ENCODE measurements at regions not wholly inside any gene's neighbourhood (a gene's known extent, or its start where the extent isn't known, plus 50 kb on each side); places are given as distances from the start of the nearest gene placed in this dataset.

- POLR2A ChIA-PET (ENCODE audit: partially characterized antibody): no interaction called here
- no peak overlapping the region for H3K9ac ChIP-seq (replicated peaks in 1 of 4; ENCODE audit: extremely low read depth in 1 of 4, low read depth in 3 of 4, low read length in 3 of 4)
- no peak overlapping the region for H2BK120ac ChIP-seq (replicated peaks; ENCODE audit: low read depth, low read length)
- H3K4me2 ChIP-seq (ENCODE audit: insufficient read depth in 1 of 2, low read depth in 2 of 2, low read length in 2 of 2): no peak overlapping the region
- no peaks in the 10 kb centered on the region for H3K23me2 ChIP-seq (ENCODE audit: low read depth, low read length)
- H3K27ac ChIP-seq (ENCODE audit: low read depth, low read length): no peak overlapping the region
- no peak overlapping the region for H2BK20ac ChIP-seq (ENCODE audit: low read length)
- no peak for DNase-seq (ENCODE audit: low read depth in 1 of 2, low spot score in 2 of 2)
- H2AFZ ChIP-seq (ENCODE audit: low read length): no peak overlapping the region
- H3K4ac ChIP-seq (replicated peaks; ENCODE audit: insufficient read length, low read depth, low read length): no peak overlapping the region
- H2BK5ac ChIP-seq (ENCODE audit: low read depth, low read length): no peak overlapping the region
- H2BK12ac ChIP-seq (ENCODE audit: low read depth, low read length): no peak overlapping the region
- no peaks in the 10 kb centered on the region for H3K79me2 ChIP-seq (ENCODE audit: control insufficient read depth in 1 of 2, insufficient read depth in 2 of 2, low read length in 2 of 2)
- CTCF ChIA-PET (ENCODE audit: partially characterized antibody): no interaction called here
- 85 to 100% methylated on average over 2 to 3 of the region's 3 CpGs for WGBS, 2 experiments (ENCODE audit: extremely low coverage in 1 of 2, insufficient coverage in 1 of 2, insufficient read length in 1 of 2, insufficient replicate concordance in 2 of 2, low coverage in 1 of 2, low lambda C conversion rate in 2 of 2, missing lambda C conversion rate in 1 of 2)
- H2AK5ac ChIP-seq (ENCODE audit: low read depth, low read length): no peak overlapping the region
- no peaks in the 10 kb centered on the region for H3K4me1 ChIP-seq (replicated peaks in 1 of 4; ENCODE audit: control insufficient read depth in 3 of 4, insufficient read depth in 4 of 4, low read length in 3 of 4)
- TF ChIP-seq SIN3A (conservative IDR thresholded peaks at IDR 0.05 in 1 of 2, IDR thresholded peaks at IDR 0.05 in 1 of 2; ENCODE audit: low read depth in 1 of 2, low read length in 2 of 2) (no peak), JUND (IDR thresholded peaks at IDR 0.05; ENCODE audit: low read length) (no peak), TEAD4 (IDR thresholded peaks at IDR 0.05; ENCODE audit: low read depth, low read length) (no peak)
- H2BK15ac ChIP-seq (ENCODE audit: low read length): no peak overlapping the region
- H4K8ac ChIP-seq (ENCODE audit: extremely low read depth, insufficient read depth, low read length): no peak overlapping the region
- no peak for FAIRE-seq
- H3K4me3 ChIP-seq (ENCODE audit: extremely low read depth in 1 of 4, insufficient read depth in 2 of 4, low read depth in 3 of 4, low read length in 4 of 4): no peak overlapping the region
- no peaks in the 10 kb centered on the region for H3K27me3 ChIP-seq (replicated peaks in 1 of 4; ENCODE audit: control insufficient read depth in 3 of 4, extremely low read depth in 1 of 4, insufficient read depth in 3 of 4, low read length in 3 of 4)
- no peak overlapping the region for H3K23ac ChIP-seq (ENCODE audit: insufficient read length)
- no peak overlapping the region for H3K56ac ChIP-seq (replicated peaks; ENCODE audit: insufficient read length, low read depth, low read length)
- no peaks in the 10 kb centered on the region for H3K79me1 ChIP-seq (ENCODE audit: low read depth, low read length)
- H3K18ac ChIP-seq (ENCODE audit: extremely low read depth, low read length): no peak overlapping the region
- H3K36me3 ChIP-seq (ENCODE audit: control insufficient read depth in 2 of 4, insufficient read depth in 4 of 4, low read length in 3 of 4): no peaks in the 10 kb centered on the region
- no peak overlapping the region for H3K14ac ChIP-seq (ENCODE audit: insufficient read length)
- no peaks in the 10 kb centered on the region for H3K9me3 ChIP-seq (ENCODE audit: insufficient read depth in 2 of 2, low read depth in 1 of 2, low read length in 1 of 2)
- H4K91ac ChIP-seq (replicated peaks; ENCODE audit: insufficient read length, low read length): no peak overlapping the region
- no peak overlapping the region for H4K5ac ChIP-seq (ENCODE audit: insufficient read length, low read depth, low read length)
- no peaks in the 10 kb centered on the region for H4K20me1 ChIP-seq (replicated peaks in 1 of 2; ENCODE audit: control insufficient read depth in 1 of 2, insufficient read depth in 2 of 2, low read length in 2 of 2)
Measured at GRCh38 chr3:177439694-177440269, 242.5 kb upstream of the TBL1XR1 start.
